HTR-8/SVneo (cell line): ENCODE measurements at regions not wholly inside any gene's neighbourhood (a gene's known extent, or its start where the extent isn't known, plus 50 kb on each side); places are given as distances from the start of the nearest gene placed in this dataset.
"Not testable (repeated sequence)": the region's sequence is repeated elsewhere in the genome, so short reads cannot be mapped to it uniquely, and the experiment has no call there.

ENCODE experiments used
- DNase-seq: peaks from one replicate; pipeline ENCODE4 v3.0.0; 2011; ENCODE audit warnings: low spot score, mixed read lengths; ENCODE audit not compliant: insufficient read length
- FAIRE-seq: peaks from 2 replicates; lab custom pipeline; 2011; peaks lifted over from hg19 to GRCh38; lab: Jason Lieb, UNC

- not testable (repeated sequence) for DNase-seq, FAIRE-seq
Observed at GRCh38 chrX:87465757-87466156, 51.8 kb upstream of the KLHL4 start.
